ENCODE measurements at regions not wholly inside any gene's neighbourhood (a gene's known extent, or its start where the extent isn't known, plus 50 kb on each side); places are given as distances from the start of the nearest gene placed in this dataset.
"Not testable (repeated sequence)": the region's sequence is repeated elsewhere in the genome, so short reads cannot be mapped to it uniquely, and the experiment has no call there.

DNA sequence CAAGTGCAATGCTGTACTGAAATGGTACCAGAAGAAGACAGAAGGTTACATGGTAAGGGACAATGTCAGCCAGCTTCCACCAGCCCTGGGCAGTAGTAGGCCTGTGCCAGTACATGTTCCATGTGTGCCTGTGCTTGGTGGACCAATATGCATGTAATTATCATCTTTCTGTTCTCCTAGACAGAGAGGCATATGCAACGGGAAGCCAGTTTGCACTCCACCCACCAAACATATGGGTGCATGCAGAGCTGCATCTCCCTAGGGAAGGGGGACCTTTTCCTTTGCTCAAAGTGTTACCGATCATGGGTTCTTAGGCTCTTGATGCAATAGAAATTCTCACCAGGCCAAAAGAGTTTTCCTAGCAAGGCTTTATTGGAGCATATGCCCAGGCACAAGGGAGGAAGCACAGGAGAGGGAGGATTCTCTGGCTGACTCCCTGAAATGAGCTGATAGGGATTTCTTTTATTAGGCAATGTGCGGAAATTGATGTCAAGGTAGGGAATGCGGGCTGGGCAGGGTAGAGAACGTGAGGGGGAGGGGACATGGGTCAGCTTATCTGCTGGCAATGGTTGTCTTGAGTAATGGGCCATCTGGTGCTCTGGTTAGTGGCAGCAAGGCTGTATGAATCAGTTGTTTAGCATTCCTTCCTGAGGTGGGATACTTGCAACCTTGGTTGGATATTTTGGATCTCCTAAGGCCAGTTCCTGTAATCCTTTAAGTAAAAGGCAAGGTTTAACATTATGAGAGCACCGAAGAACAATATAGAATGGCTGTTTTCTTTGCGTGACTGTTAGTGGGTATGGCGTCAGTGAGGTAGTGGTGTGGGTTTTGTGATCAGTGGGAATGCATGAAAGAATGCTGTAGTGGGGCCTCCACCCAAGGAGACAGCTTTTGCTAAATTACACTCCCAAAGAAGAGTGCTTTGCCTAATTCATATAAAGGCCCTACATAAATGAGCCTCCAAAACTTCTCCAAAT lies 102.5 kb downstream of the CDRT15L2 start:
- not testable (repeated sequence) for DNase-seq (ENCODE audit: extremely low read depth, low read depth)

DNA sequence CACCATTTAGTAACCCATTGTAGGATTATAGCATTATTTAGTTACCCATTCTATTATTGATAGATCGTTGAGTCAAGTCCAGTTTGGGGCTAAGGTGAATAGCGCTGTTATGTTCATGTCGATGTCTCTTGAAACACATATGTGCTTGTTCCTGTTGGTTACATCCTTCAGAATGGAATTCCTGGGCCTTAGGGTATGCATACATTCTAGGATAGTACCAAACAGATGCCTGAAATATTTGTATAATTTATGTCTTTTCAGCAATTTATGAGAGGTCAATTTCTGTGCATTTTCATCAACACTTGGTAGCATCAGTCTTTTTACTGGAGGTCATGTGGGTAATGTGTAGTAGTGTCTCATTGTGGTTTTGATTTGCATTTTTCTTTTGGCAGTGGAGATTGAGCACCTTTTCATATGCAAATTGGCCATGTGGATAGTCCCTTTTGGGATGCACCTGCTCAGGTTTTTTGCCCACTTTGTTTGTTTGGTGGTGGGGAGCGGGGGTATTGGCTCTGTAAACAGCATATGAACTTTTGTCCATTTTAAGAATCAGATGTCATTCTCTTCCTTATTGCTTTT lies 104.2 kb downstream of the CDRT15L2 start:
- DNase-seq (ENCODE audit: extremely low read depth, low read depth), result not testable (repeated sequence)

DNA sequence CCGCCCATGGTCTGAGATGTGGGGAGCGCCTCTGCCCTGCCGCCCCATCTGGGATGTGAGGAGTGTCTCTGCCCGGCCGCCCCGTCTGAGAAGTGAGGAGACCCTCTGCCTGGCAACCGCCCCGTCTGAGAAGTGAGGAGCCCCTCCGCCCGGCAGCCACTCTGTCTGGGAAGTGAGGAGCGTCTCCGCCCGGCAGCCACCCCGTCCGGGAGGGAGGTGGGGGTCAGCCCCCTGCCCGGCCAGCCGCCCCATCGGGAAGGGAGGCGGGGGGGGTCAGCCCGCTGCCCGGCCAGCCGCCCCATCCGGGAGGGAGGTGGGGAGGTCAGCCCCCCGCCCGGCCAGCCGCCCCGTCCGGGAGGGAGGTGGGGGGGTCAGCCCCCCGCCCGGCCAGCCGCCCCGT lies 105.5 kb downstream of the CDRT15L2 start:
- not testable (repeated sequence) for DNase-seq (ENCODE audit: extremely low read depth, low read depth)

DNA sequence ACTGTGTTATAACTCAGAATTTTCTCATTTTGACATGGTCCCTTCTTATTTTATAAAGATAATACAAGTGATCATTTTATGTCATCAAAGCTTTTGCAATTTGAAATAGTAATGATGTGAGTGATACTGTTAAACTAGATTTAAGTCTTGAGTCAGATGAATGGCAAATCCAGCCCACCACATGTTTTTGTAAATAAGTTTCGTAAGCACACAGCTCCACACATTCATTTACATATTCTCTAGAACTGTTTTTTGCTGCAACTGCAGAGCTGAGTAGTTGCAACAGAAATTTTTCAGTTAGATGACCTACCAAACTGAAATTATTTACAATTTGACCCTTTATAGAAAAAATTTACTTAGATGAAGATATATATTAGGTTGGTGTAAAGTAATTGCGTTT lies 108.1 kb downstream of the CDRT15L2 start:
- not testable (repeated sequence) for DNase-seq (ENCODE audit: extremely low read depth, low read depth)

DNA sequence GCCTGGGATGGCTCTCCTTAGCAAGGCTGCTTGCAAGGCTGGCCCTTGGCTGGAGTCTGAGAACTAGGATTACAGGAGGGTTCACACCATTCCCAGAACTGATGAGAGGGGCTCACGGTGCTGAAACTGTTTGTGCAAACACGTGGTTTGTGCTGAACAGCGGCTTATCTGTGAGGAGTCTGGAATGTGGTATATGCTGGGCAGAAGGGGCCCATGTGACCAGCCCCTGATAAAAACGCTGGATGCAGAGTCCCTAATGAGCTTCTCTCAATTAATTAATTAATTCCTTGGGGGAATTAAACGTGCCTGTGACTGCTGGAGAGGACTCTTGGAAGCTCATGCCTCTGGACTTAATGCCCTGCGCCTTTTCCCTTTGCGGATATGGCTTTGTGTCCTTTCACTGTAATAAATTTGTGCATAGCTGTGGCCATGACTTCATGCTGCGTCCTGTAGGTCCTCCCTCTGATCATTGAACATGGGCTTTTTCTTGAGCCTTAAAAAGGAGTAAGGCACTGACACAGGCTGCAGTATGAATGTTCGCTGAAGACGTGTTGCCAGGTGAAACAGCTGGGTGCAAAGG lies 109.7 kb downstream of the CDRT15L2 start:
- not testable (repeated sequence) for DNase-seq (ENCODE audit: extremely low read depth, low read depth)

DNA sequence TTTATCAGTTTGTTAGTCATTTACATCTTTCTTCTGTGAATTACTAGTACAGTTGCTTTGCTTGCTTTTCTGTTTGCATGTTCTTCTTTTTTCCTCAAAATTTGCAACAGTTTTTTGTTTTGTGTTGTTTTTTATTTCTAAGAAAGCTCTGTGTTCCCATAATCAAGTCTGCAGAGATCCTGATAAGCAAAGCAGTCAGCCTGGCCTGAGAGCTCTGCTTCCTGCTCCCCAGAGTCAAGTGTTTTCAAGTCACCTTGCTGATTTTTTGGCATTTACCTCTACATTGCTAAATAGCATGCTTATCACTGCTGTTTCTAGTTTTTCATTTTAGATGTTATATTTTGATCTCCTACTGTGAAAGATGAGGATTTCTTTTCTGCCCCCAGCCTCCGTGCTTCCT lies 113.2 kb downstream of the CDRT15L2 start:
- not testable (repeated sequence) for DNase-seq (ENCODE audit: extremely low read depth, low read depth)

- DNase-seq (ENCODE audit: extremely low read depth, low read depth), result not testable (repeated sequence)
Measured at GRCh38 chr17:20695871-20696270, 116.3 kb downstream of the CDRT15L2 start.

DNA sequence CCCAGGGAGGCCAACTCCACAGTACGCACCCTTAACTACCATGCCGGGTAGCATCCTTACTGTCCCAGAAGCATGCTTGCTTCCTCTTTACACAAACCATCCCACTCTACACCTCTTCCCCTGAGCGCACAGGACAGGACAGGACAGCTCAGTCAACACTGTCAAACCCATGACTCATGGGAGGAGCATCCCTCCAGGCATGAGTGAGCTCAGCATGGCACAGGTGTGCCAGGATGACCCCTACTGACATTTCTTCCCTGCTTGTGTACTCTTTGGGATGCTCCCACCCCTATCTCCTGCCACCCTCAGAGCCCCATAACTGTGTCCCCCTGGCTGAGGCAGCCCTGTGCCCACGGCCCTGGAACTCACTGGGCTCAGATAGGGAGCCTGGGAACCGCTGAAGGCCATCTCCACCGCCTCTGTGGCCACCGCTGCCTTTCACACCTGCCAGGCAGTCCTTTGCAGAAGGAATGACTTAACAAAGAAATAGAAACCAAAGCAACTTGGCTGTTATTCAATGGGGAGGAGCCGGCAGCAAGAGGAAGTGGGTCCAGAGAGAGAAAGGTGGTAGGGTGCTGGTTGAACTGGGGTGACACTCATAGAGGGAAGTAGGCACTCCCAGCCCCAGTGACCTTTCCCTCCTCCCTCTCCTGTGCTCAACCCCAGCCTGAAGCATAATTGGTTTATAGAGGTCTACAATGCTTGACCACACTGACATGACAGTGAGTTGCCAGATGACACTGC lies 119.1 kb downstream of the CDRT15L2 start:
- DNase-seq (ENCODE audit: extremely low read depth, low read depth), result not testable (repeated sequence)

DNA sequence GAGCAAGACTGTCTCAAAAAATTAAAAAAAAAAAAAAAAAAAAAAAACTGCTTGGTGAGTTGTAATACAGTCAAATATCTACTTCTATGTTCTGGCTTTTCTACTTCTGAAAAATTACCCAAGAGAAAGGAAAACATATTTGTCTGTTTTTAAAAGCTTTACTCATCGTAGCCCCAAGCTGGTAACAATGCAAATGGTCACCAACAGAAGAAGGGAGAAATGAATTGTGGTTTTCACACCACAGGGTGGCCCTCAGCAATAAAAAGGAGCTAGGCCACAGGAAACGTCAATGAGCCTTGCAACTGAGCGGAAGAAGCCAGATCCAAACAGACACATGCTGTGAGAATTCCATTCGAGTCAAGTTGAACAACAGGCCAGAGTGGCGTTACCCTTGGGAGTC lies 121.0 kb downstream of the CDRT15L2 start:
- DNase-seq (ENCODE audit: extremely low read depth, low read depth), result peak; percentile 1

DNA sequence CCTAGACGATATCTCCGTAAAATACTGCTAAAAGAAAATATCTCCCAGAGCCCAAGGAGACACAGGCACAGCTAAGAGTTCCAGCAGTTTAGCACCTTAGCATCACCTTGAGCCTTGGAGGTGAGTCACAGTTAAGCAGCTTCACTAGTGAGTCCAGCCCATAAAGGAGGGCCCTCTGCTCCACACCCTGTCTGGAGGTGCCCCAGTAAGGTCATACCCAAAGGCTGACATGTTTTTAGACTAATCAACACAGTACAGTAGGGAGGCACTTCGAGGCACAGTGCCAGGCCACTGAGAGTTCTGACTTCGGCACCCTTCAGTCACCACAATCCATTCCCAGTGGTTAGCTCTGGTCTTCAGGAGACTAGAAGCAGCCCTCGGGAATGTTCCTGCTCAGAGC lies 121.8 kb downstream of the CDRT15L2 start:
- DNase-seq (ENCODE audit: extremely low read depth, low read depth), result not testable (repeated sequence)

- DNase-seq (ENCODE audit: extremely low read depth, low read depth), result no peak
Measured at GRCh38 chr17:20702692-20703091, 123.2 kb downstream of the CDRT15L2 start.

GRCh38 chr17:20703781-20704180 lies 124.3 kb downstream of the CDRT15L2 start:
- DNase-seq (ENCODE audit: extremely low read depth, low read depth), result no peak

- DNase-seq (ENCODE audit: extremely low read depth, low read depth), result peak; percentile 27
Measured at GRCh38 chr17:20705186-20705585, 125.7 kb downstream of the CDRT15L2 start.

DNA sequence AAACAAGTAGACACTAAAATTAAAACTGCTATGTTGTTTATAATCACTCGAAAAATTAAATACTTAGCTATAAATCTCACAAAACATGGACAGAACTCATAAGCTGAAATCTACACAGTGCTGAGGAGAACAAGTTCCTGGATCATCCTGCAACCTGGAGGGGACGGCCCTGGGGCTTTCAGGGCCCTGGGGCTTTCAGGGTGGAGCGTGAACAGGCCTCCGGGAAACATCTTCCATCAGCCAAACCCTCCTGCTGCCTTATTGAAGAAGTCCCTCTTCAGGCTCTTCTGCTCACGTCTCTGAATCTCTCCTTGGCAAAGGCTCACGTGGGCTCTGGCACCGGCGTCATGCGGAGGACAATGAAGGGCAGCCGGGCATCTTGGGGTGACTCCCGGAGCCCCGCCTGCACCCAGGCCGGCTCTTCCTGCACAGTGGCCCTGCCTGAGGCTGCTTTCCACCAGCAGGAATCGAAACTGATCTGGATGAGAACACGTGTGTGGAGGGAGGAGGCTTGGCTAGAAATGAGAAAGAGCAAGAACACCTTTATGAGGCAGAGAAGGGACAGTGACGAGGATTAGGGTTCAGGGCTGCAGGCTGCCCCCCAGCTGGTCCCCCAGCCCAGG lies 127.3 kb downstream of the CDRT15L2 start:
- DNase-seq (ENCODE audit: extremely low read depth, low read depth), result no peak

DNA sequence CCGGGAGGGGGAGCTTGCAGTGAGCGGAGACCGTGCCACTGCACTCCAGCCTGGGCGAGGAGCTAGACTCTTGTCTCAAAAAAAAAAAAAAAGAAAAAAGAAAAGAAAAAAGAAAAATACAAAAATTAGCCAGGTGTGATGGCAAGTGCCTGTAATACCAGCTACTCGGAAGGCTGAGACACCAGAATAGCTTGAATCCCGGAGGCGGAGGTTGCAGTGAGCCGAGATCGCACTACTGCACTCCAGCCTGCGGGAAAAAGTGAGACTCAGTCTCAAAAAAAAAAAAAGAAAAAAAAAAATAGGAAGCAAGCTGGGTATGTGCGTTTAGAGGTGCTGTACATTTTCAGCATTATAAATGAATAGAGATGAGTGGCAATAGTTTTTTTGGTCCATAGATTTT lies 129.3 kb downstream of the CDRT15L2 start:
- not testable (repeated sequence) for DNase-seq (ENCODE audit: extremely low read depth, low read depth)

DNA sequence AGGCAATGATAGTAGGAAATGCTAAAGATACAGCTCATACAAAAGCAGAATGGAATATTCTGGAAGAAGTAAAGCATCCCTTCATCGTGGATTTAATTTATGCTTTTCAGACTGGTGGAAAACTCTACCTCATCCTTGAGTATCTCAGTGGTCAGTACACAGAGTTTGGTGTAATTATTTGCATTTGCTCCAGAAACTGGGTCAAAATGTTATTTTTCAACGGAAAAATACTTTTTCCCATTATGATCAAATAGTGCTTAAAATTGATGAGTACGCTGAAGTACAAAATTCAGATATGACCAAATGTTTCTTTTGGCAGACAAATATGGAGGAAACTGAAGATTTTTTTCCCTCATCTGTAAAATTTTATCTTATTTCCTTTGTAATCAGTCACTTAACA lies 137.0 kb downstream of the CDRT15L2 start:
- DNase-seq (ENCODE audit: extremely low read depth, low read depth), result not testable (repeated sequence)

DNA sequence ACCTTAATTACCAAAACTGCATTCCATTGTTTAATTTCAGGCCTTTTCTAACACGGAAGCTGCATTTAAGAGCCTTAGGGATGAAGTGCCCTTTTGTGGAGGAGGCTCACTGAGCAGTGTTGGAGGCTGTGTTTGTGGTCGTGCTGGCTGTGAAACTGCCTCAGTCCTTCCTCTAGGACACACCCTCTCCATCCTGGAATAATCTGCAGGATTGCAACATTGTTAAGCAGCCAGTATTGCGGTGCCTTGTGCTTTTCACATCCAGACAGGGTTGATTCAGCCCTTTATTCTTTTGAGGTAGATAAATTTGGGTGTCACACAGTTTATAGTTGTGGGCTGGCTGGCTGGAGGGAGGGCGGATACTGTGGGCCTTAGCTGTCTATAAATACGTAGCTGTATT lies 141.6 kb downstream of the CDRT15L2 start:
- no peak for DNase-seq (ENCODE audit: extremely low read depth, low read depth)

DNA sequence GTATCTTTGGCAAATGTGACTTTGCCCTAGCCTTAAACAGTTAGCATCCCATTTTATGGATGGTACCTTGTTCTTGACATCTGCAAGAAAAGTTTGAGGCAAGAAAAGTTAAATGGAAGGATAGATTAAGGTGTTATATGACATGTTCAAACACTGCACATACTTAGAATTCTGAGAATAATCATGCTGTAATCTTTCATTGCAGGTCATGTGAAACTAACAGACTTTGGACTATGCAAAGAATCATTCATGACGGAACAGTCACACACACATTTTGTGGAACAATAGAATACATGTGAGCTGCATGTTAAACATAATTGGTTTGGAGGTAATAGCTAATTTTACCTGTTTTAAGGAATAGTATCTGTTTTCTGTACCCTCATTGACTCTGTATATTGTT lies 144.9 kb downstream of the CDRT15L2 start:
- DNase-seq (ENCODE audit: extremely low read depth, low read depth), result not testable (repeated sequence)

DNA sequence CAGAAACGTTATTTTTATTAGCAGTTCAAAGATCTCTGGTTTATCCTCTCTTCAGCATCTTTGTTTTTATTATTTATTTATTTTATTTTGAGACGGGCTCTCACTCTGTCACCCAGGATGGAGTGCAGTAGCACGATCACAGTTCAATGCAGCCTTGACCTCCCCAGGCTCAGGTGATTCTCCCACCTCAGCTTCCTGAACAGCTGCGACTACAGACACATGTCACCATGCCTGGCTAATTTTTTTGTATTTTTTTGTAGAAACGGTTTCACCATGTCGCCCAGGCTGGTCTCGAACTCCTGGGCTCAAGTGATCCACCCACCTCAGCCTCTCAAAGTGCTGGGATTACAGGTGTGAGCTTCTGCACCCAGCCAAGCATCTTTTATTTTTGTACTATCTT lies 147.7 kb downstream of the CDRT15L2 start:
- not testable (repeated sequence) for DNase-seq (ENCODE audit: extremely low read depth, low read depth)

GRCh38 chr17:20728181-20728580 lies 148.7 kb downstream of the CDRT15L2 start:
- no peak for DNase-seq (ENCODE audit: extremely low read depth, low read depth)

Measured in NCI-H460 (cell line).